ENCODE measurements at regions not wholly inside any gene's neighbourhood (a gene's known extent, or its start where the extent isn't known, plus 50 kb on each side); places are given as distances from the start of the nearest gene placed in this dataset.

DNA sequence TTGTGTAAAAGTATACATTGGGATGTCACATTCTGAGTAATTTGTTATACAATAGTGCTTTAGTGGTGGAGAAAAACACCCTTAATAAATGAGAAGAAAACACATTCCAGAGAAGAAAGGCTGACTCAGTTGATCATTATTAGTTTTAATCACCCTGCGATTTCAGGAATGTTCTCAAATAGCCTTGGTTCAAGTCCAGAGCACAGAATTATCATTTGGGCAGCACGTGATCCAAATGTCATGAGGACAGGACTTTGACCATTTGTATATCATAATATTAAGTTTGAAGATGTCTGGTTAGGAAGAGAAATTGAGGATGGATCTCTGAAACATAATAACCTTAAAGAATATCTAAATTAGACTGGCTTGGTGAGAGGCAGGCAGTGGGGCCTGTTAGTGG, 1434.3 kb upstream of the TENM3 start:
- no peak for FAIRE-seq
- DNase-seq (ENCODE audit: insufficient read length, low spot score) = no peak
- TF ChIP-seq POLR2A (IDR thresholded peaks at IDR 0.05; ENCODE audit: low read depth, low read length) = no peak

DNA sequence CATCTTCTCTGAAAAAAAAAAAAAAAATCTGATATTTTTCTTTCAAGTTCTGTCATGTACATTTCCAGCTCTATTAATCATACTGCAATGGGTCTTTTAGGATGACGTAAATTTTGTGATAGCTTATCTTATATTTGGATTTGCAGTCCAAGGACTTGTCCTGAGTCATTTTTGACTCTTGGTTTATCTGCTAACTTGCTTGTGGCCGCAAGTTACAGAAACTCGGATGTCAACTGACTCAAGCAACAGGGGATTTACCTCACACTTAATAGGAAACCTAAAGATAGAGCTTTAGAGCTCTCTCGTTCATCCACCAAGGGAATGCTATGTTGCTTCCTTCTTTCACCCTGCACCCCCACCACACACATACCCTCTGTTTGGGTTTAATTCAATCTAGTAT, 1433.8 kb upstream of the TENM3 start:
- FAIRE-seq (no peak), DNase-seq (ENCODE audit: insufficient read length, low spot score) (no peak)
- no peak for TF ChIP-seq POLR2A (IDR thresholded peaks at IDR 0.05; ENCODE audit: low read depth, low read length)

DNA sequence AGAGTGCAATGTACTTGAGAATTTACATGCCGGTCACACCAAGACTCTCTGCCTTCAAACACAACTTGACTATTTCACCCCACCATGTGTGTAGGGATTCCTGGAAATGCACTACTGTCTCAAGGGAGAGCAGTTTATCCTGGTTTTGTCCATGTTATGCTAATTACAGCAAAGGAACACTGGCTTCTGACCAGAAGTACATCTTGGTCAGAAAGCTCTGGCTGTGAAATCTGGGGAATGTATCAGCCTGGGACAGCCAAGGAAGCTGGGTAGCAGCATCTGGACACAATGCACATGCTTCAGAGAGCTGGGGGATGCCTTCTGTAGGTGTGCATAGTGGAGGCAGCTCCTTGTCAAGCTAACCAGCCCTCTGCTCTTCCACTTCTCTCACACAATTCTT, 1432.6 kb upstream of the TENM3 start:
- DNase-seq (ENCODE audit: insufficient read length, low spot score) = no peak
- TF ChIP-seq POLR2A (IDR thresholded peaks at IDR 0.05; ENCODE audit: low read depth, low read length) = no peak
- no peak for FAIRE-seq

DNA sequence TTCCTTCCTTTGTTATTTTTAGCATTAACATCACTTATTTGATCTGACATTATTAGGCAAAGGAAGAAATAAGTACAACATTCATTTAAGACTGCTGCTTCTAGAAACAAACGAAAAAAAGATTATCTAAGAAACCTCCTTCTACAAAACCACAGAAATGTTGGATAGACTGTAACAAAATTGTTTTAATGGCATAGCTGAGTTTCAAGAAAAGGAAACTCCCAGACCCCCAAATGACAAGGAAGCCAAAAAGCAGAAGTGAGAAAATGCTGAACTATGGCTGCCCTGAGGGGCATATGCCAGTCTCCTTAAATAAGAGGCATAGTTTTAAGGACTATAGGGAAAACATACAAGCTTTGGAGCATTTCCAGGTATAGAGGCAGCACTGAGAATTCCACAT, 1431.6 kb upstream of the TENM3 start:
- no peak for TF ChIP-seq POLR2A (IDR thresholded peaks at IDR 0.05; ENCODE audit: low read depth, low read length)
- DNase-seq (ENCODE audit: insufficient read length, low spot score) (no peak), FAIRE-seq (no peak)

DNA sequence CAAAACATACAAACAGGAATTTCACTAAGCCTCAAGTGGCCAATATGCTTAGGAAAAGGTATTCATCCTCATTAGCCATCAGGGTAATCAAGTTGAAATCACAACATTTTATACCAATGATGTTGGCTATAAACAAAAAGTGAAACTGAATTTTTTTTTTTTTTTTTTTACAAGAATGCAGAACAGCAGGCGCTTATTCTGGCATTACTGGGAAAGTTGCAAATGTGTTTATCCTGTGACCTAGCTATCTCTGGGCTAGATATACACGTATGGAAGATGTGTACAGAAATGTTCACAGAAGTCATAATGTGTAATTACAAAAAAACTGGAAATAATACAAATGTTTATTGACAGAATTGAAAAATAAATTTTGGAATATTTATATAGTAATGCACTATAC, 1430.4 kb upstream of the TENM3 start:
- DNase-seq (ENCODE audit: insufficient read length, low spot score) (no peak), FAIRE-seq (no peak)
- TF ChIP-seq POLR2A (IDR thresholded peaks at IDR 0.05; ENCODE audit: low read depth, low read length) = no peak

DNA sequence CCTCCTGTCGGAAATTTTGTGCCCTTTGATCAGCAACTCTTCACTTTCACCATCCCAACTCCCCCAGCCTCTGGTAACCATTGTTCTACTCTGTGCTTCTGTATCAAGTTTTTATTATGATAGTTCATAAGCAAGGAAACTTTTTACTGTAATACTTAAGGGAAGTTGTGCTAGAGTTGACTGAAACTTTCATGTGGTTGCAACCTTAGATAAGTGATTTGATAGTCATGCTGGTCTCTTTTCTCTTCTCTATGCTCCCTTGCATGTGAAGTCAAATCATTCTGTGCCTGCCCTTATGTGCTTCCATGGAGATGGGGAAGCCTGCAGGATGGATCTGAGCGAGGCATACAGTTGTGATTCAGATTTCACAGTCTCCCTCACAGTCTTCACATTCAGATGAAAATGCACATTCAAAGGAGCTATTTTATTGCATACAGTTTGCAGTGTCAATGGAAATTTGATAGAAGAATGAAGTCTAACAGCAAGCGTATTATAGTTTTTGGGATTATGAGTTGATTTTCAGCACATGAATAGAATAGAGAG, 1428.3 kb upstream of the TENM3 start:
- DNase-seq (ENCODE audit: insufficient read length, low spot score) = no peak
- no peak for TF ChIP-seq POLR2A (IDR thresholded peaks at IDR 0.05; ENCODE audit: low read depth, low read length)
- no peak for FAIRE-seq

DNA sequence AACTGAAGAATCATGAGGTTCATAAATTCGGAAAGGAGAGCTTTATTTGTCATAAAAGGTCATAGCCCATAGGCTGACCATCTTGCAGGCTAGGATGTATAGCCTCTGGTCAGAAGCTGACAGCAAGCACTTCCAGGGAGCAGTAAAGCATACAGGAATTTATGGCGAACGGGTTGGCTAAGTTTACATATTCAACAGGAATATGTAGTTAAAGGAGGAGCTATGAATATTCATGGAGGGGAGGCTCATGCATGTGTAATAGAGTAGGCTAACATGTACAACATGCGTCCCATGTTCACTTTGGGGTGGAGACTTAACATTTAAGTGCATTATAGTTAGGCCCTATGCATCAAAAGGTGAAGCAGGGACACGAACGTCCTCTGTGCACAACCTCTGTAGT, 1425.7 kb upstream of the TENM3 start:
- no peak for TF ChIP-seq POLR2A (IDR thresholded peaks at IDR 0.05; ENCODE audit: low read depth, low read length)
- no peak for DNase-seq (ENCODE audit: insufficient read length, low spot score)
- no peak for FAIRE-seq

DNA sequence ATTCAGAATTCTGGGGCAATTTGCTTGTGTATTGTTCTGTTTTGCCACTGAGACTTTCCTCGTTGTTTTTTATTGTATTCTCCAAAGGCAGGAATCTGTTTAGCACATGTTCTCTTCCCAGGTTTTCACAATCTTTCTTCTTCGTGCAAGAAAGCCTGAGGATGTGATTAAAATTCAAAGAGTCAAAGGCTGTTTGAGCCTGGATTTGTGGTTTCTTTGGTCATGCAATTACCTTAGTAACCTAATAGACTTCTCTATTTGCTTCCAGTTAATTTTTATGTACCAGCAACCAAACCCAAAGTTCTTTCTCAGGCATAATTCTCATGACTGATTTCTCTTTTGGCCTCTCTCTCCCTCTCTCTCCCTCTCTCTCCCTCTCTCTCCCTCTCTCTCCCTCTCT, 1420.1 kb upstream of the TENM3 start:
- no peak for DNase-seq (ENCODE audit: insufficient read length, low spot score)
- FAIRE-seq = no peak
- TF ChIP-seq POLR2A (IDR thresholded peaks at IDR 0.05; ENCODE audit: low read depth, low read length) = no peak

DNA sequence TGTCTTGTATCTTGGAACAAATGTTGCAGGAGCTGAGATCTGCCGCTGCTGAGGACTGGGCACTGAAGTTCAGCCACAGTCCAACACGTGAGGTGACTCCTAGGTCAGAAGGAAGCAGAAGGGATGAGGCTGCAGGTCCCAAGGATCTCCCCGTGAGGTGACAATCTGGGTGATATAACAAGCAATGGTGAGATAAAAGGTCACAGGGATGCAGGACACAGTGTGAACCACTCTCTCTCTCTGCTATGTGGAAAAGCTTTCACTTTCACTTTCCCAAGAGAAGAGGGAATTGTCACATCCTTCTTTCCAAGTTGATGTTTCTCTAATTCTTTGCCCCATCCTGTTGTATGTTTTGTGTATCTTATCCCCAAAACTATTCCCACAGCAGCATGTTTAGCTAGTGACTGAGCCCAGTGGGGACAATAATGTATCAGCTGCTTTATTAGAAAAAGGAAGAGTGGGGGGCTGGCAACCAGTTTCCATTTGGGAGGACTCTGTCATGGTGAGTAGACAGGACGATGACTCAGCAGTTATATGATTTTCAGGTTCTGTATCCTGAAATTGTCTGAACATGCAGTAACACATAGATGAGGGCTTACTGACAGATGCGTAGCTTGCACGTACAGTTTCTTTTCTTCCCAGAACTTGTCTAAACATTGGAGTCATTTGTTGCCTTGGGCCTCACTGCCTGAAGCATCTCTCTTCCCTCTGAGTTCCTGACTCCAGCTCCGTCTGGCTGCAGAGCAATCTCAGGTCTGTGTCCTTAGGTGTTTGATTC, 1415.8 kb upstream of the TENM3 start:
- DNase-seq (ENCODE audit: insufficient read length, low spot score) = no peak
- peak; percentile 30 for FAIRE-seq
- no peak for TF ChIP-seq POLR2A (IDR thresholded peaks at IDR 0.05; ENCODE audit: low read depth, low read length)

DNA sequence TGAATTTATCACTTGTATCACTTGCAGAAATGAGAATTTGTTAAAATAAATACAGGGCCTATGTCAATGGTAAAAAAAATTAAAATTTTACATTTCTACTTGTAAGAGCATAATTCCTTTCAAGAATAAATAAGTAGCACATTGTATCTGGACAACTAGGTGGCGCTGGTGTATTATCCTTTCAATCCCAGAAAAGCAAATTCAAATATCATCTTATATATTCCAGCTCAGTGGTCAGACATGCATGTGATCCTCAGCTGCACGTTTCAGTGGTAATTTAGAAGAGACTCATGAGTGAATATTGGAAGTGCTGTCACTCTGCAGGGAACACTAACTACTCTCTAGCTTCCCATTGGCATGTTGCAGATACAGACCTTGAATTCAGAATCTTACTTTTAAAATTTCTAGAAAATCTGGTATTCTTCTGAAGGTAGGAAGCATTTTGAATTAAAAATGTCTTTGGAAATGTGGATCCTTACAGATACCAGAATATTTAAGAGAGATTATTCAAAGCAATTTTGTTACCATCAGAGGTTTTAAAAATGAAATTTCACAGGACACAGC, 1414.7 kb upstream of the TENM3 start:
- FAIRE-seq (no peak), DNase-seq (ENCODE audit: insufficient read length, low spot score) (no peak)

DNA sequence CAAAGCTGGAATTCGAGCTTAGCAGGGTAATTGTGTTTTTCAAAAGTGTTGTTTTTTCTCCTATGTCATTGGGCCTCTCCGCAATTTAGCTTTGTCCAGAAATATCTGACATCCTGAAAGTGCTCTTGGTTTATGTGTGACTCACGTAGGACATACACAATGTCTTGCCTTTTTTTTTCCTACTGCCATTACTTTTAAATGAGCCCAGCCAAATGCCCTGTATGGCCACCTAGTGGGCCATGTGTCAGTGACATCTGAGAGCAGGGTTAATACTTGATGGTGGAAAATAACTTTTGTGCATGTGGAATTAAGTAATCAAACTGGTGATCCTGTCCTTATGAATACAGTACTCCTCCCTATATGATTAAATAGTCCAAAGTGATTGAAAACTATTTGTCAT, 1411.1 kb upstream of the TENM3 start:
- FAIRE-seq = no peak
- no peak for DNase-seq (ENCODE audit: insufficient read length, low spot score)
- no peak for TF ChIP-seq POLR2A (IDR thresholded peaks at IDR 0.05; ENCODE audit: low read depth, low read length)

More for the DNA sequence above, 1414.7 kb upstream of the TENM3 start:
- TF ChIP-seq POLR2A (IDR thresholded peaks at IDR 0.05; ENCODE audit: low read depth, low read length) = no peak

DNA sequence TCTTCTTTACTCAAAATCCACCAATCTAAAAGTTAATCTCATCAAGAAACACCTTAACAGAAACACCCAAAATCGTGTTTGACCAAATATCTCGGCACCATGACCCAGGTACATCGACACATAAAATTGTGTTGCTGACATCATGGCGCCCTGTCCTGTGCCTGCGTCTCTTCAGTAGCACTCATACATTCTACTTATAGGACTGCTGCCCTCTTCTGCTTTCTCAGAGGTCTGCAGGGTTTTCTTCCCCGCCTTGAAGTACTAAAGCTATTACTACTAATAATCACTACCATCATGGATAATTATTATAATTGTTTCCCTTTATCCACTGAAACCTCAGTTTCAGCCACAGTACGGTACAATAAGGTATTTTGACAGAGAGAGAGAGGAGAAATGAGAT, 1403.1 kb upstream of the TENM3 start:
- no peak for TF ChIP-seq POLR2A (IDR thresholded peaks at IDR 0.05; ENCODE audit: low read depth, low read length)
- DNase-seq (ENCODE audit: insufficient read length, low spot score) (no peak), FAIRE-seq (no peak)

DNA sequence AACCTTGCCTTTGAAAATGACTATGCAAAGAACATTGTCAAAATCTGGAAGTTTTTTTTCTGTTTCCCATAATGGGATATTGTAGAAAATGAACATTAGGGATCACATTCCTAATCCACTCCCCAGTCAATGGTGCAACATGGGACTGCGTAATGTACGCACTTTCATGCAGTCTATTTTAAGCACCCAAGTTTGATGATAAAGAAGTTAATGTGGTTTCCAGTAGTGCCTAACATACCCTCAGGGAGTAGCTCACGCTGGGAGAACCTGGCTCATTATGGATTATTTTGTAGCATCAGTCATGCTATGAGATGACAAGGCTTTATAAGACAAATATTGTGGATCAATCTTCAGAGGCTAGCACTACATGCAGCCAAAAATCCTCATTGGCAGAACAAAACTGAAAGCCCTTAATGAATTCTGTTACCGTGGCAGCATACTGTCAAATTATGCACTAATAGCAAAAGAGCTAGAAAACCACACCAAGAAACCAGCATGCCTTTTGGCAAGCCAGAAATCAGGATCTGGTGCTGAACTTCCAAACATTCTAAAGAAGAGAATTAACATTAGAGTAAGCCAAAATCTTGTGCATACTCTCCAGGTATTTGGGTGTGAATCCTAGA, 1392.8 kb upstream of the TENM3 start:
- DNase-seq (ENCODE audit: insufficient read length, low spot score) (no peak), FAIRE-seq (no peak)
- no peak for TF ChIP-seq POLR2A (IDR thresholded peaks at IDR 0.05; ENCODE audit: low read depth, low read length)

DNA sequence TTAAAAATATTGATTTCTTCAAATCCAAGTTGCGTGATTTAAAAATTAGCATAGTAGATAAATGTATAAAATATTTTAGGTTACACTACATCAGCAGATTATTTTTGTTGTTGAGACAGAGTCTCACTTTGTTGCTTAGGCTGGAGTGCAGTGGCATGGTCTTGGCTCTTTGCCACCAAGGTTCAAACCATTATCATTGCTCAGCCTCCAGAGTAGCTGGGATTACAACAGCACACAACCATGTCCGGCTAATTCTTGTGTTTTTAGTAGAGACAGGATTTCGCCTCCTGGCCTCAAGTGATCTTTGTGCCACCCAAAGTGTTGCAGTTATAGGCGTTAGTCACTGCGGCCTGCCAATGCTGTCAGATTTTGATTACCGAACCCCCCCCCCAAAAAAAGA, 1390.5 kb upstream of the TENM3 start:
- FAIRE-seq (no peak), DNase-seq (ENCODE audit: insufficient read length, low spot score) (no peak)
- TF ChIP-seq POLR2A (IDR thresholded peaks at IDR 0.05; ENCODE audit: low read depth, low read length) = no peak

DNA sequence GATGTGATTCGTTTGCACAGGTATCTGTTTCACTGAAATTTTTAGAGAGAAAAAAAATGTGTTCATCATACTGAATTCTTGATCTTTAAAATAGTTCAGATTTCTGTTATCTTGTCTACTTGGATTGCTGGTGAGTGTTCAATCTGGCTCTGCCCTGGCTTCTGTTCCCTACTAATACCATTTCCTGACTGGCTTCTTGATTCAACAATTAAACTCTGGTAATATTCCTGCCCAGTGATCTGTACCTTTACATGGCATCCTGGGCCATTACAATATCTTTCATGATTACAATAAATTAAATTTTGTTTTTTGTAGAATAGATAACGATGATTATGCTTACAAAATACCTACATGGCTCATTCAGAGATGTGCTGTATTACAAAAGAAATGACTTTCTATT, 1388.0 kb upstream of the TENM3 start:
- no peak for FAIRE-seq
- DNase-seq (ENCODE audit: insufficient read length, low spot score) = no peak
- no peak for TF ChIP-seq POLR2A (IDR thresholded peaks at IDR 0.05; ENCODE audit: low read depth, low read length)
